Lung (tissue), 11 donors: ENCODE measurements at regions not wholly inside any gene's neighbourhood (a gene's known extent, or its start where the extent isn't known, plus 50 kb on each side); places are given as distances from the start of the nearest gene placed in this dataset.

Experiments
- ATAC-seq: fragments of 200-7000 bp; cut with Tn5 transposase; one replicate; pipeline ENCODE4 v1.9.1; 2020; ENCODE audit warnings: moderate number of reproducible peaks; ENCODE audit not compliant: insufficient read depth, low FRiP score
- DNase-seq, 3 donors: peaks; one replicate each; pipeline ENCODE4 v3.0.0-alpha.2; 2013 to 2017
- H3K27ac ChIP-seq, 2 donors: one replicate each; pipeline ENCODE4 v1.5.1; 2013; ENCODE audit warnings: mild to moderate bottlenecking in 2 of 2, moderate library complexity in 2 of 2, control low read depth in 1 of 2, inconsistent platforms in 1 of 2, low read depth in 1 of 2, low read length in 1 of 2
- H3K27me3 ChIP-seq, 3 donors: one replicate each; pipeline ENCODE4 v1.5.1; 2013; ENCODE audit warnings: low read length in 2 of 3; ENCODE audit not compliant: control insufficient read depth in 3 of 3, insufficient read depth in 3 of 3
- H3K36me3 ChIP-seq, 4 donors: one replicate each; pipeline ENCODE4 v1.5.1; 2013; ENCODE audit warnings: low read length in 4 of 4, mild to moderate bottlenecking in 1 of 4, moderate library complexity in 1 of 4; ENCODE audit not compliant: control insufficient read depth in 4 of 4, insufficient read depth in 4 of 4
- H3K4me1 ChIP-seq, 5 donors: one replicate each; pipeline ENCODE4 v1.5.1; 2013; ENCODE audit warnings: low read length in 5 of 5, mild to moderate bottlenecking in 2 of 5, moderate library complexity in 1 of 5; ENCODE audit not compliant: control insufficient read depth in 5 of 5, insufficient read depth in 5 of 5
- H3K4me3 ChIP-seq: one replicate; pipeline ENCODE4 v1.5.1; 2013; ENCODE audit warnings: mild to moderate bottlenecking, control low read depth, moderate library complexity
- H3K9ac ChIP-seq, 2 donors: one replicate each; pipeline ENCODE4 v1.5.1; 2013; ENCODE audit warnings: low read length in 2 of 2, control low read depth in 1 of 2; ENCODE audit not compliant: insufficient read depth in 1 of 2
- H3K9me3 ChIP-seq, 4 donors: one replicate each; pipeline ENCODE4 v1.5.1; 2013; ENCODE audit warnings: low read length in 3 of 4, mild to moderate bottlenecking in 1 of 4, moderate library complexity in 1 of 4; ENCODE audit not compliant: control insufficient read depth in 4 of 4, insufficient read depth in 3 of 4
- WGBS, 2 donors: extraction: QIAGEN DNeasy Blood & Tissue Kit; methylation state at CpG; one replicate each; pipeline ENCODE4 v1.1.7; 2013; 5-methylcytosine and 5-hydroxymethylcytosine counted together
- TF ChIP-seq, protein P1 (sequence below): IDR thresholded peaks from 2 replicates; pipeline ENCODE4 v1.5.1; 2012; ENCODE audit warnings: mild to moderate bottlenecking; ENCODE audit errors: control extremely low read depth, extremely low read depth
- donor health status: control.
- donor health status: control.
- donor health status: Bipolar disorder and iron deficiency.
- donor health status: healthy.
- donor health status: DM: yes; HTN: yes; CAD: no.

DNA sequence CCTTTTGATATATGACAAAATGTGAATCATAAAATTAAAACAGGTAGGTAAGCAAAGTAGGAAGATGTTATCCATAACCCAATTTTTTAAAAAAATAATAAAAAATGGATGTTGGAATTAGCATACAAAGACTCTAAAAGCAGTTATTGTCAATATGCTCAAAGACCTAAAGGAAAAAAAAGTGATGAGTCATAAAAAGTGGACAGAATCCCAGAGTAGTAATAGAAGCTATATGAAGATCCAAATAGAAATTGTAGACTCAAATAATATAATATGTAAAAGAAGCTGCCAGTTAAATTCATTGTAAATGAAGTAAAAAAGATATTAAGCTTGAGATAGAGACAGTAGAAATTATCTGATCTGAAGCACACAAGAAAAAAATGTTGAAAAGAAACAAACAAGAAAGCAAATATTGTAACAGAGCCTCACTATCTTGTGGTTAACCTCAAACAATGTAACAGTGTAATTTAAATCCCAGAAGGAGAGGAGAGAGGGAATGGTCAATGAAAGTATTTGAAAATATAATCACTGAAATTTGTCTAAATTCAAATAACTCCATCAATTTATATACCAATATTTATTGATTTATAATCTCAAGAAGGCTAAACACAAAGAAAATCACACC lies 773.4 kb upstream of the RAG2 start:
- no peak for ATAC-seq

DNA sequence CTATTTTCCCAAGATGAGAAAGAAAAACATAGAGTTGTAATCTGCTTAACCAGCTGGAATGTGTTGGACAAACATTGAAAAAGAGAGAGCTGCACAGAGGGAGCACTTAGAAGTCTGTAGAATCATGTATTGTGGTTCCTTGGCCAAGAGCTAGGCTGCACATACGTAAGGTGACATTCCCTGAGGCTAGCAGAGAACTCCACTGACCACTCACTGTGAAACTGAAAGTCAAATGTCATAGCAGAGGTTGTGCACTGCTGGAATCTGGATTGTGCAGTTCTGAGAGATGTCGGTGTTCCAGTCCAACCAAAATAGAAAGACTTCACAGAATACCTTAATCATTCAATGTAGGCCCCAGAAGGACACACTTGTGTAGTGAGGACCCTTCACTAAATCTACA lies 772.8 kb upstream of the RAG2 start:
- DNase-seq (no peak), ATAC-seq (no peak)
- Histone ChIP-seq H3K9me3 (peaks cover 0 to 3% (median 0%) of the 10 kb centered on the region in 4 donors), H3K36me3 (no peaks in the 10 kb centered on the region), H3K27ac (no peak overlapping the region), H3K9ac (no peak overlapping the region), H3K27me3 (no peaks in the 10 kb centered on the region), H3K4me1 (no peaks in the 10 kb centered on the region), H3K4me3 (no peak overlapping the region)
- TF ChIP-seq, protein P1, sequence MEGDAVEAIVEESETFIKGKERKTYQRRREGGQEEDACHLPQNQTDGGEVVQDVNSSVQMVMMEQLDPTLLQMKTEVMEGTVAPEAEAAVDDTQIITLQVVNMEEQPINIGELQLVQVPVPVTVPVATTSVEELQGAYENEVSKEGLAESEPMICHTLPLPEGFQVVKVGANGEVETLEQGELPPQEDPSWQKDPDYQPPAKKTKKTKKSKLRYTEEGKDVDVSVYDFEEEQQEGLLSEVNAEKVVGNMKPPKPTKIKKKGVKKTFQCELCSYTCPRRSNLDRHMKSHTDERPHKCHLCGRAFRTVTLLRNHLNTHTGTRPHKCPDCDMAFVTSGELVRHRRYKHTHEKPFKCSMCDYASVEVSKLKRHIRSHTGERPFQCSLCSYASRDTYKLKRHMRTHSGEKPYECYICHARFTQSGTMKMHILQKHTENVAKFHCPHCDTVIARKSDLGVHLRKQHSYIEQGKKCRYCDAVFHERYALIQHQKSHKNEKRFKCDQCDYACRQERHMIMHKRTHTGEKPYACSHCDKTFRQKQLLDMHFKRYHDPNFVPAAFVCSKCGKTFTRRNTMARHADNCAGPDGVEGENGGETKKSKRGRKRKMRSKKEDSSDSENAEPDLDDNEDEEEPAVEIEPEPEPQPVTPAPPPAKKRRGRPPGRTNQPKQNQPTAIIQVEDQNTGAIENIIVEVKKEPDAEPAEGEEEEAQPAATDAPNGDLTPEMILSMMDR: no peak
- 66 to 88% methylated on average over 2 of the region's 2 CpGs for WGBS, 2 donors

More for the DNA sequence above, 773.4 kb upstream of the RAG2 start:
- TF ChIP-seq, protein P1: no peak
- H3K4me3 ChIP-seq: no peak overlapping the region
- DNase-seq: no peak
- H3K27me3 ChIP-seq: no peaks in the 10 kb centered on the region
- no peak overlapping the region for H3K9ac ChIP-seq
- no peaks in the 10 kb centered on the region for H3K4me1 ChIP-seq
- no peaks in the 10 kb centered on the region for H3K36me3 ChIP-seq
- H3K9me3 ChIP-seq: peaks cover 0 to 3% (median 0%) of the 10 kb centered on the region in 4 donors
- H3K27ac ChIP-seq: no peak overlapping the region

DNA sequence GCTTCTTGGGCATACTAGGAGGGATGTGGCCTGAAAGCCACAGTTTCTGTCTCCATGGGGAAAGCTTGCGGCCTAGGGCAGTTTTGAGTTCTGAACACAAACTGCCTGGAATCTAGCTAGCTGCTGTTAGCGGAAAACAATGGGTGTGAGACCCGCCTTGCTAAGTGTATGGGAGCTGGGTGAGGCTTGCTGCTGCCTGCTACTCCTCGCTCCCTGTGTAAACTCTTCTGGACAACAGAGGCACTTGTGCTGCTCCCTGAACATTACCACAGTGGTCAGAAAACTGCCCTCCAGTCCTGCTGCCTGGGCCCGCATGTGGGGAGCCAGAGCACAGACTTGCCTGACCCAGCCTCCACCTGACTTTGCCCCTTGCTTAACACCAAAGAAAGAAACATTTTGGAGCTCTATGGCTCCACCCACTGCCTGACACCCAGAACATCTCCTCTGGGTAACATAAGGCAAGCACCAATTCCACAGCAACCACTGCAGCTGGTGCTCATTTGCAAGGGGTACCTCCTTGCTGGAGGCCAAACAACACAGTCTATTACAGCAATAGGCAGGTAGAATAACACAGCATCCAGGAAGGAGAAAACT lies 766.3 kb upstream of the RAG2 start:
- TF ChIP-seq, protein P1: no peak
- Histone ChIP-seq H3K36me3 (no peaks in the 10 kb centered on the region), H3K4me1 (no peaks in the 10 kb centered on the region), H3K4me3 (no peak overlapping the region), H3K9ac (no peak overlapping the region), H3K27ac (no peak overlapping the region), H3K27me3 (no peaks in the 10 kb centered on the region), H3K9me3 (peaks cover 0 to 8% (median 2%) of the 10 kb centered on the region in 4 donors)
- ATAC-seq (no peak), DNase-seq (no peak)
- 89 to 92% methylated on average over 5 of the region's 5 CpGs for WGBS, 2 donors
